Aorta (tissue), 5 donors: ENCODE measurements at regions not wholly inside any gene's neighbourhood (a gene's known extent, or its start where the extent isn't known, plus 50 kb on each side); places are given as distances from the start of the nearest gene placed in this dataset.

ENCODE experiments used
- ATAC-seq: fragments of 200-7000 bp; cut with Tn5 transposase; one replicate; pipeline ENCODE4 v1.9.1; 2022; ENCODE audit warnings: moderate library complexity; ENCODE audit not compliant: low FRiP score
- DNase-seq, 2 donors: peaks; one replicate each; pipeline ENCODE4 v3.0.0-alpha.2; 2020
- H3K27ac ChIP-seq, 2 donors: one replicate each; pipeline ENCODE4 v1.5.1; 2013; ENCODE audit warnings: low read length in 2 of 2, mild to moderate bottlenecking in 2 of 2, moderate library complexity in 2 of 2, control low read depth in 1 of 2, inconsistent platforms in 1 of 2, low read depth in 1 of 2
- H3K27me3 ChIP-seq, 2 donors: one replicate each; pipeline ENCODE4 v1.6.1; 2013; ENCODE audit warnings: control low read depth in 1 of 2, low read length in 1 of 2, mild to moderate bottlenecking in 1 of 2, moderate library complexity in 1 of 2; ENCODE audit not compliant: insufficient read depth in 2 of 2, control insufficient read depth in 1 of 2
- H3K36me3 ChIP-seq, 2 donors: one replicate each; pipeline ENCODE4 v1.6.1; 2013; ENCODE audit warnings: control low read depth in 1 of 2, low read length in 1 of 2, mild to moderate bottlenecking in 1 of 2; ENCODE audit not compliant: insufficient read depth in 2 of 2, control insufficient read depth in 1 of 2
- H3K4me1 ChIP-seq, 2 donors: one replicate each; pipeline ENCODE4 v1.6.1; 2013; ENCODE audit warnings: low read length in 2 of 2, control low read depth in 1 of 2, mild to moderate bottlenecking in 1 of 2, moderate library complexity in 1 of 2; ENCODE audit not compliant: insufficient read depth in 2 of 2, control insufficient read depth in 1 of 2
- H3K4me3 ChIP-seq, 2 donors: one replicate each; pipeline ENCODE4 v1.5.1; 2013; ENCODE audit warnings: low read length in 2 of 2, control low read depth in 1 of 2, mild to moderate bottlenecking in 1 of 2
- H3K9me3 ChIP-seq: one replicate; pipeline ENCODE4 v1.6.1; 2013; ENCODE audit warnings: mild to moderate bottlenecking, low read length; ENCODE audit not compliant: control insufficient read depth
- WGBS, 2 donors: extraction: QIAGEN DNeasy Blood & Tissue Kit; methylation state at CpG; one replicate each; pipeline ENCODE4 v1.1.7; 2013; 5-methylcytosine and 5-hydroxymethylcytosine counted together
- intact Hi-C, 2 donors: fragments of 100-400 bp; cut with DNase I; formaldehyde crosslinking; loops; one replicate each; pipeline versions ENCODE4 v1.14.2 to v1.15.0; 2022
- donor health status: healthy with polysubstance abuse.
- donor health status: Bipolar disorder and iron deficiency.
- donor health status: DM: no; HTN: no; CAD: no.
- donor health status: DM: no; HTN: no; CAD: no.
- donor health status: DM: yes; HTN: yes; CAD: no.

GRCh38 chr15:96783746-96784145 lies 453.2 kb downstream of the NR2F2 start:
- no peaks in the 10 kb centered on the region for H3K27me3 ChIP-seq
- no peaks in the 10 kb centered on the region for H3K9me3 ChIP-seq
- 81 to 83% methylated on average over 3 of the region's 3 CpGs for WGBS, 2 donors
- no peak for ATAC-seq
- H3K27ac ChIP-seq: no peak overlapping the region
- intact Hi-C loops: no loop called here
- no peak for DNase-seq
- no peak overlapping the region for H3K4me3 ChIP-seq
- no peaks in the 10 kb centered on the region for H3K4me1 ChIP-seq
- H3K36me3 ChIP-seq: no peaks in the 10 kb centered on the region

GRCh38 chr15:96790004-96790403 lies 459.5 kb downstream of the NR2F2 start:
- no peaks in the 10 kb centered on the region for H3K36me3 ChIP-seq
- no peak overlapping the region for H3K4me3 ChIP-seq
- intact Hi-C loops: no loop called here
- DNase-seq (no peak), ATAC-seq (no peak)
- 45 to 55% methylated on average over 2 of the region's 2 CpGs for WGBS, 2 donors
- H3K9me3 ChIP-seq: no peaks in the 10 kb centered on the region
- no peaks in the 10 kb centered on the region for H3K4me1 ChIP-seq
- no peak overlapping the region for H3K27ac ChIP-seq
- no peaks in the 10 kb centered on the region for H3K27me3 ChIP-seq

- no peaks in the 10 kb centered on the region for H3K9me3 ChIP-seq
- ATAC-seq: no peak
- H3K27ac ChIP-seq: no peak overlapping the region
- no peaks in the 10 kb centered on the region for H3K4me1 ChIP-seq
- H3K36me3 ChIP-seq: no peaks in the 10 kb centered on the region
- WGBS, 2 donors: 72 to 83% methylated on average over 3 of the region's 3 CpGs
- H3K27me3 ChIP-seq: no peaks in the 10 kb centered on the region
- intact Hi-C loops: no loop called here
- DNase-seq: no peak
- H3K4me3 ChIP-seq: no peak overlapping the region
Observed at GRCh38 chr15:96792216-96792615, 461.7 kb downstream of the NR2F2 start.

GRCh38 chr15:96796841-96797240 lies 466.3 kb downstream of the NR2F2 start:
- Histone ChIP-seq H3K36me3 (no peaks in the 10 kb centered on the region), H3K9me3 (no peaks in the 10 kb centered on the region), H3K4me3 (no peak overlapping the region), H3K27ac (no peak overlapping the region), H3K27me3 (no peaks in the 10 kb centered on the region), H3K4me1 (no peaks in the 10 kb centered on the region)
- intact Hi-C loops: no loop called here
- DNase-seq (no peak), ATAC-seq (no peak)
- WGBS, 2 donors: 82 to 83% methylated on average over 11 of the region's 11 CpGs

- DNase-seq: no peak
- Histone ChIP-seq H3K4me3 (no peak overlapping the region), H3K27me3 (no peaks in the 10 kb centered on the region), H3K27ac (no peak overlapping the region), H3K36me3 (no peaks in the 10 kb centered on the region), H3K4me1 (no peaks in the 10 kb centered on the region), H3K9me3 (no peaks in the 10 kb centered on the region)
- intact Hi-C loops: no loop called here
- no peak for ATAC-seq
- 69 to 71% methylated on average over 14 of the region's 14 CpGs for WGBS, 2 donors
Observed at GRCh38 chr15:96801576-96802150, 471.2 kb downstream of the NR2F2 start.

- intact Hi-C loops: no loop called here
- Histone ChIP-seq H3K9me3 (peaks cover 2% of the 10 kb centered on the region), H3K4me3 (no peak overlapping the region), H3K27me3 (no peaks in the 10 kb centered on the region), H3K4me1 (no peaks in the 10 kb centered on the region), H3K36me3 (no peaks in the 10 kb centered on the region), H3K27ac (no peak overlapping the region)
- DNase-seq (no peak), ATAC-seq (no peak)
- 50 to 56% methylated on average over 11 of the region's 11 CpGs for WGBS, 2 donors
Observed at GRCh38 chr15:96802611-96803255, 472.2 kb downstream of the NR2F2 start.

GRCh38 chr15:96804754-96805153 lies 474.3 kb downstream of the NR2F2 start:
- Histone ChIP-seq H3K27me3 (no peaks in the 10 kb centered on the region), H3K27ac (no peak overlapping the region), H3K36me3 (no peaks in the 10 kb centered on the region), H3K4me1 (no peaks in the 10 kb centered on the region), H3K9me3 (peaks cover 2% of the 10 kb centered on the region), H3K4me3 (no peak overlapping the region)
- DNase-seq: no peak
- ATAC-seq: no peak
- intact Hi-C loops: no loop called here
- 61 to 71% methylated on average over 5 of the region's 5 CpGs for WGBS, 2 donors

- whole genome bisulfite sequencing, 2 donors: 65 to 68% methylated on average over 4 of the region's 4 CpGs
- intact Hi-C loops: no loop called here
- Histone ChIP-seq H3K27ac (no peak overlapping the region), H3K27me3 (no peaks in the 10 kb centered on the region), H3K4me3 (no peak overlapping the region), H3K36me3 (no peaks in the 10 kb centered on the region), H3K4me1 (no peaks in the 10 kb centered on the region), H3K9me3 (peaks cover 2% of the 10 kb centered on the region)
- ATAC-seq: no peak
- DNase-seq: no peak
Observed at GRCh38 chr15:96807361-96807760, 476.9 kb downstream of the NR2F2 start.

- H3K27me3 ChIP-seq: no peaks in the 10 kb centered on the region
- H3K4me3 ChIP-seq: no peak overlapping the region
- H3K4me1 ChIP-seq: no peaks in the 10 kb centered on the region
- H3K9me3 ChIP-seq: no peaks in the 10 kb centered on the region
- WGBS, 2 donors: 62 to 66% methylated on average over 2 of the region's 2 CpGs
- intact Hi-C loops: no loop called here
- ATAC-seq (no peak), DNase-seq (no peak)
- H3K27ac ChIP-seq: no peak overlapping the region
- no peaks in the 10 kb centered on the region for H3K36me3 ChIP-seq
Observed at GRCh38 chr15:96817900-96818299, 487.4 kb downstream of the NR2F2 start.
